NOMO-1 treated with dmso at 0.1 percent for 144 hours (cell line): ENCODE measurements at regions not wholly inside any gene's neighbourhood (a gene's known extent, or its start where the extent isn't known, plus 50 kb on each side); places are given as distances from the start of the nearest gene placed in this dataset.

Source experiments
- DNase-seq: peaks from one replicate; lab custom pipeline; 2025; ENCODE audit not compliant: unreplicated experiment; lab: John Stamatoyannopoulos, UW

- no peak for DNase-seq
Observed at GRCh38 chr1:43008115-43009060, 49.7 kb upstream of the SLC2A1 start.
